PC-9 (cell line): ENCODE measurements at regions not wholly inside any gene's neighbourhood (a gene's known extent, or its start where the extent isn't known, plus 50 kb on each side); places are given as distances from the start of the nearest gene placed in this dataset.

Experiments
- BruUV-seq: library from RNA; stranded (reverse); fragments of 400-500 nt; replicated peaks from 2 replicates; lab custom pipeline; 2021; lab: Mats Ljungman, UMichigan
- CTCF ChIA-PET: fragments of 300-600 bp; sonication (Branson Sonifier 250); formaldehyde crosslinking; loops from one replicate; lab custom pipeline; 2022; ENCODE audit warnings: antibody characterized with exemption; lab: Charles Lee
- POLR2A ChIA-PET: fragments of 300-600 bp; sonication (Branson Sonifier 250); formaldehyde crosslinking; loops from one replicate; lab custom pipeline; 2022; ENCODE audit warnings: antibody characterized with exemption; ENCODE audit not compliant: unreplicated experiment; lab: Charles Lee
- DNase-seq, 2 experiments: peaks; one replicate each; pipeline versions ENCODE4 v3.0.0 to v3.0.0-alpha.2; 2015 to 2022; ENCODE audit warnings: mixed read lengths in 1 of 2
- H2AFZ ChIP-seq: fragments of 200-600 bp; sonication (generic); 2 replicates; pipeline ENCODE4 v1.8.1; 2017; ENCODE audit warnings: antibody characterized with exemption
- H3F3A ChIP-seq: fragments of 200-600 bp; sonication (generic); 2 replicates; pipeline ENCODE4 v1.8.1; 2017; ENCODE audit warnings: antibody characterized with exemption, mild to moderate bottlenecking, low read depth; ENCODE audit not compliant: insufficient read depth
- H3K27ac ChIP-seq: fragments of 200-600 bp; sonication (generic); 2 replicates; pipeline ENCODE4 v1.6.1; 2016; ENCODE audit warnings: mixed run types
- H3K27me3 ChIP-seq: fragments of 200-600 bp; sonication (generic); 2 replicates; pipeline ENCODE4 v1.6.1; 2016; ENCODE audit warnings: low read depth, mixed run types; ENCODE audit not compliant: insufficient read depth
- H3K36me3 ChIP-seq: fragments of 200-600 bp; sonication (generic); 2 replicates; pipeline ENCODE4 v1.6.1; 2016; ENCODE audit warnings: low read depth, mixed run types
- H3K4me1 ChIP-seq: fragments of 200-600 bp; sonication (generic); replicated peaks from 2 replicates; pipeline ENCODE4 v1.6.1; 2016; ENCODE audit warnings: mixed run types; ENCODE audit not compliant: insufficient read depth
- H3K4me2 ChIP-seq: fragments of 200-600 bp; sonication (generic); 2 replicates; pipeline ENCODE4 v1.6.1; 2017; ENCODE audit warnings: mixed run types
- H3K4me3 ChIP-seq: fragments of 200-600 bp; sonication (generic); 2 replicates; pipeline ENCODE4 v1.6.1; 2016; ENCODE audit warnings: mixed run types
- H3K79me2 ChIP-seq: fragments of 200-600 bp; sonication (generic); 2 replicates; pipeline ENCODE4 v1.6.1; 2017; ENCODE audit warnings: low read depth, mixed run types
- H3K9me2 ChIP-seq: fragments of 200-600 bp; sonication (generic); 2 replicates; pipeline ENCODE4 v1.8.1; 2017; ENCODE audit warnings: mild to moderate bottlenecking; ENCODE audit not compliant: insufficient read depth
- H3K9me3 ChIP-seq: fragments of 200-600 bp; sonication (generic); 2 replicates; pipeline ENCODE4 v1.8.1; 2016; ENCODE audit warnings: low read depth; ENCODE audit not compliant: insufficient read depth
- H4K20me1 ChIP-seq: fragments of 200-600 bp; sonication (generic); 2 replicates; pipeline ENCODE4 v1.8.1; 2017; ENCODE audit not compliant: insufficient read depth
- EZH2 ChIP-seq: fragments of 200-600 bp; sonication (generic); IDR thresholded peaks from 2 replicates; pipeline ENCODE4 v1.8.0; 2017; ENCODE audit warnings: antibody characterized with exemption, low read depth
- intact Hi-C: fragments of 100-400 bp; cut with micrococcal nuclease; formaldehyde crosslinking; loops from one replicate; pipeline ENCODE4 v1.10.0; 2022; ENCODE audit not compliant: unreplicated experiment
- TF ChIP-seq, protein P1 (sequence below): fragments of 200-600 bp; sonication (generic); conservative IDR thresholded peaks from 2 replicates; pipeline ENCODE4 v1.6.1; 2017; ENCODE audit warnings: mixed run types, antibody characterized with exemption, mild to moderate bottlenecking, moderate library complexity

DNA sequence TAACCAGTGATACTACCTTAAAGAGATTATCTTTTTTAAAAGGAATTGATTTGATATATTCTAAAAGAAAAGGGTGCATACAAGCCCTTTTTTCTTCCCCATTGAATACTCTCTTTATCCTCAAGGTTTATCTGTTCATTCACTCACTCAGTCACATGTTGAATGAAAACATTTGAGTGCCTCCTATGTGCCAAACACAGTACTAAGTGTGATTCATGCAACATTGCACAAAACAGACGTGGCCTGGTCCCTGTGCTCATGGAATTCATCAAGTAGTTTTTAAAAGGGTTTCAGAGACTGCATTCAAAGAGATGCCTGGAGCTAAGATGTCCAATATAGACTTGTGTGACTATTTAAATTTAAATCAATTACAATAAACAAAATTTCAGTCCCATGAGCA is 462.2 kb upstream of the MDFIC2 start:
- H4K20me1 ChIP-seq = no peaks in the 10 kb centered on the region
- no peaks in the 10 kb centered on the region for H3K4me1 ChIP-seq
- H3K4me2 ChIP-seq = no peak overlapping the region
- no peak overlapping the region for H3K4me3 ChIP-seq
- H3F3A ChIP-seq = no peaks in the 10 kb centered on the region
- H3K36me3 ChIP-seq = no peaks in the 10 kb centered on the region
- H3K9me2 ChIP-seq = no peaks in the 10 kb centered on the region
- no peak overlapping the region for H3K27ac ChIP-seq
- intact Hi-C loops = no loop called here
- no peaks in the 10 kb centered on the region for H3K79me2 ChIP-seq
- H3K27me3 ChIP-seq = no peaks in the 10 kb centered on the region
- H2AFZ ChIP-seq = no peak overlapping the region
- DNase-seq = no peak
- no peak for TF ChIP-seq EZH2
- TF ChIP-seq, protein P1, sequence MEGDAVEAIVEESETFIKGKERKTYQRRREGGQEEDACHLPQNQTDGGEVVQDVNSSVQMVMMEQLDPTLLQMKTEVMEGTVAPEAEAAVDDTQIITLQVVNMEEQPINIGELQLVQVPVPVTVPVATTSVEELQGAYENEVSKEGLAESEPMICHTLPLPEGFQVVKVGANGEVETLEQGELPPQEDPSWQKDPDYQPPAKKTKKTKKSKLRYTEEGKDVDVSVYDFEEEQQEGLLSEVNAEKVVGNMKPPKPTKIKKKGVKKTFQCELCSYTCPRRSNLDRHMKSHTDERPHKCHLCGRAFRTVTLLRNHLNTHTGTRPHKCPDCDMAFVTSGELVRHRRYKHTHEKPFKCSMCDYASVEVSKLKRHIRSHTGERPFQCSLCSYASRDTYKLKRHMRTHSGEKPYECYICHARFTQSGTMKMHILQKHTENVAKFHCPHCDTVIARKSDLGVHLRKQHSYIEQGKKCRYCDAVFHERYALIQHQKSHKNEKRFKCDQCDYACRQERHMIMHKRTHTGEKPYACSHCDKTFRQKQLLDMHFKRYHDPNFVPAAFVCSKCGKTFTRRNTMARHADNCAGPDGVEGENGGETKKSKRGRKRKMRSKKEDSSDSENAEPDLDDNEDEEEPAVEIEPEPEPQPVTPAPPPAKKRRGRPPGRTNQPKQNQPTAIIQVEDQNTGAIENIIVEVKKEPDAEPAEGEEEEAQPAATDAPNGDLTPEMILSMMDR = no peak
- POLR2A ChIA-PET = no interaction called here
- BruUV-seq = no TSS peak
- CTCF ChIA-PET = no interaction called here
- no peaks in the 10 kb centered on the region for H3K9me3 ChIP-seq

DNA sequence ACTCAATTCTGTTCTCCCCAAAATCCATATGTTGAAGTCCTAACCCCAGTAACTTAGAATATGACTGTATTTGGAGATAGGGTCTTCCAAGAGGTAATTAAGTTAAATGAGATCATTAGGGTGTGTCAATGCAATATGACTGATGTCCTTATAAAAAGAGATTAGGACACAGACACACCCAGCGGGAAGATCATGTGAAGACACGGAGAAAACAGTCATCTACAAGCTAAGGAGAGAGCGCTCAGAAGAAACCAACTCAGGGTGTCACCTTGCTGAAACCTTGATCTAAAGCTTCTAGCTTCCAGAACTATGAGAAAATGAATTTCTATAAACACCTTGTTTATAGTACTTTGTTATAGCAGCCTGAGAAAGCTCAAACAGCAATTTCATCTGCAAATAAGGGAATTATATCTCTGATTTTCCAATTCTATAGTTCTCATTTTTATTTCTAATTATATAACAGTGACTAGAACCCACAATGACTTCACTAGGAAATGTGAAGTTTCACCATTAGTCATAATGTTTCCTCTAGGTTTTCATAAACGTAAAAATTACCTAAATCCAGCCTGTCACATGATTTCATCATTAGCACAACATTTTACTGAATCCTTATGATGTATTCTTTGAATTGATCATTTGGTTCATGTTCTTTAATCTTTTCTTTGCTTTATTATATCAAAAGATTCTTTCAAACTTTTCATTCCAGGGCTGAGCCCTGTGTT is 459.1 kb upstream of the MDFIC2 start:
- intact Hi-C loops = no loop called here
- no peak overlapping the region for H3K4me3 ChIP-seq

DNA sequence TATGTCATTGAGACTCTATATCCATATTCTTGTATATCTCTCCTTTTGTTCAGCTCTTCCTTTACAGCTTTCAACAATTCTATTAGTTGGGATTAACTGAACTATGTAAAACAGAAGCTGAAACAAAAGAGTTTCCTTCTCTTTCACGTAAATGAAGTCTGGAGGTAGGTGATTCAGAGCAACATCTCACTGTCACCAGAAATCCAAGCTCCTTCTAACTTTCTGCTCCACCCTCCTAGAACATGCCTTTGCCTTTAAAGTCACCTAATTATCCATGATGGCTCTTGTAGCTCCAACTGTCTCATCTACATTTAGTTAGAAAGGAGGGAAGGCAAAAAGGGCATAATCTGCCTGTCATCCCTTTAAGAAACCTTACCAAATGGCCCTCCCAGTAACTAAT is 458.2 kb upstream of the MDFIC2 start:
- Histone ChIP-seq H3K4me3 (no peak overlapping the region), H3K4me2 (no peak overlapping the region), H3K27me3 (no peaks in the 10 kb centered on the region; the same call in 1 of the 2 replicates), H3K9me2 (no peaks in the 10 kb centered on the region), H3K9me3 (no peaks in the 10 kb centered on the region), H3F3A (no peaks in the 10 kb centered on the region), H3K27ac (no peak overlapping the region), H4K20me1 (no peaks in the 10 kb centered on the region), H3K79me2 (no peaks in the 10 kb centered on the region), H3K4me1 (no peaks in the 10 kb centered on the region), H3K36me3 (no peaks in the 10 kb centered on the region), H2AFZ (no peak overlapping the region)
- BruUV-seq = no TSS peak
- DNase-seq = no peak
- TF ChIP-seq, protein P1 = no peak
- no peak for TF ChIP-seq EZH2
- POLR2A ChIA-PET = no interaction called here
- intact Hi-C loops = no loop called here
- CTCF ChIA-PET = no interaction called here

More for the DNA sequence above, 459.1 kb upstream of the MDFIC2 start:
- H3K9me3 ChIP-seq = no peaks in the 10 kb centered on the region
- no TSS peak for BruUV-seq
- ChIA-PET CTCF (no interaction called here), POLR2A (no interaction called here)
- H3K4me1 ChIP-seq = no peaks in the 10 kb centered on the region
- no peak overlapping the region for H3K27ac ChIP-seq
- H3K9me2 ChIP-seq = no peaks in the 10 kb centered on the region
- no peaks in the 10 kb centered on the region for H3F3A ChIP-seq
- no peaks in the 10 kb centered on the region; the same call in 1 of the 2 replicates for H3K27me3 ChIP-seq
- no peaks in the 10 kb centered on the region for H4K20me1 ChIP-seq
- H3K36me3 ChIP-seq = no peaks in the 10 kb centered on the region
- DNase-seq = no peak
- no peak for TF ChIP-seq EZH2
- TF ChIP-seq, protein P1 = no peak
- no peak overlapping the region for H3K4me2 ChIP-seq
- no peak overlapping the region for H2AFZ ChIP-seq
- H3K79me2 ChIP-seq = no peaks in the 10 kb centered on the region
